Limb (tissue), 2 donors: ENCODE measurements at regions not wholly inside any gene's neighbourhood (a gene's known extent, or its start where the extent isn't known, plus 50 kb on each side); places are given as distances from the start of the nearest gene placed in this dataset.
"Not testable (repeated sequence)": the region's sequence is repeated elsewhere in the genome, so short reads cannot be mapped to it uniquely, and the experiment has no call there.

Experiments used
- DNase-seq, 2 donors: peaks; one replicate each; pipeline ENCODE4 v3.0.0-alpha.2; 2016; ENCODE audit errors: extremely low spot score in 2 of 2

GRCh38 chr1:70819231-70819630 is 228.4 kb downstream of the PTGER3 start:
- no peak for DNase-seq

GRCh38 chr1:70819785-70820184 is 227.8 kb downstream of the PTGER3 start:
- no peak for DNase-seq

- no peak for DNase-seq
Measured at GRCh38 chr1:70820396-70820795, 227.2 kb downstream of the PTGER3 start.

GRCh38 chr1:70820995-70821394 is 226.6 kb downstream of the PTGER3 start:
- DNase-seq: no peak

- DNase-seq: no peak
Measured at GRCh38 chr1:70826428-70826827, 221.2 kb downstream of the PTGER3 start.

GRCh38 chr1:70827030-70827429 is 220.6 kb downstream of the PTGER3 start:
- no peak for DNase-seq

GRCh38 chr1:70828177-70828576 is 219.4 kb downstream of the PTGER3 start:
- DNase-seq: no peak

GRCh38 chr1:70834365-70834764 is 213.3 kb downstream of the PTGER3 start:
- not testable (repeated sequence) for DNase-seq

- no peak for DNase-seq
Measured at GRCh38 chr1:70836456-70836855, 211.2 kb downstream of the PTGER3 start.

GRCh38 chr1:70840260-70840953 is 207.2 kb downstream of the PTGER3 start:
- DNase-seq: no peak

- DNase-seq: no peak
Measured at GRCh38 chr1:70842562-70842961, 205.1 kb downstream of the PTGER3 start.

- no peak for DNase-seq
Measured at GRCh38 chr1:70843452-70843851, 204.2 kb downstream of the PTGER3 start.

- no peak for DNase-seq
Measured at GRCh38 chr1:70847013-70847412, 200.6 kb downstream of the PTGER3 start.

- no peak for DNase-seq
Measured at GRCh38 chr1:70855203-70855602, 192.4 kb downstream of the PTGER3 start.

GRCh38 chr1:70856201-70856600 is 191.4 kb downstream of the PTGER3 start:
- DNase-seq: no peak

- no peak for DNase-seq
Measured at GRCh38 chr1:70863239-70863638, 184.4 kb downstream of the PTGER3 start.

- DNase-seq: no peak
Measured at GRCh38 chr1:70864302-70864701, 183.3 kb downstream of the PTGER3 start.

GRCh38 chr1:70866542-70867264 is 180.9 kb downstream of the PTGER3 start:
- DNase-seq: no peak

- no peak for DNase-seq
Measured at GRCh38 chr1:70871790-70872189, 175.8 kb downstream of the PTGER3 start.

GRCh38 chr1:70874063-70874462 is 173.6 kb downstream of the PTGER3 start:
- no peak for DNase-seq

- DNase-seq: no peak
Measured at GRCh38 chr1:70874818-70875217, 172.8 kb downstream of the PTGER3 start.

- DNase-seq: no peak
Measured at GRCh38 chr1:70877343-70877742, 170.3 kb downstream of the PTGER3 start.

GRCh38 chr1:70887936-70888335 is 159.7 kb downstream of the PTGER3 start:
- no peak for DNase-seq
